ENCODE measurements at regions not wholly inside any gene's neighbourhood (a gene's known extent, or its start where the extent isn't known, plus 50 kb on each side); places are given as distances from the start of the nearest gene placed in this dataset.

GRCh38 chr17:79150035-79150733 lies 75.6 kb downstream of the ENGASE start:
- TF ChIP-seq CTCF (IDR thresholded peaks at IDR 0.05) (no peak), POLR2A (IDR thresholded peaks at IDR 0.05) (no peak)
